IPS DF 6.9 (cell line): ENCODE measurements at regions not wholly inside any gene's neighbourhood (a gene's known extent, or its start where the extent isn't known, plus 50 kb on each side); places are given as distances from the start of the nearest gene placed in this dataset.
A peak's percentile ranks its signal among the peaks of the same experiment; 100 is the strongest.
"Not testable (repeated sequence)": the region's sequence is repeated elsewhere in the genome, so short reads cannot be mapped to it uniquely, and the experiment has no call there.

ENCODE experiments used
- DNase-seq: peaks from one replicate; pipeline ENCODE4 v3.0.0-alpha.2; 2013; ENCODE audit warnings: low read depth, low spot score
- H3K27ac ChIP-seq: one replicate; pipeline ENCODE4 v1.5.1; 2013; ENCODE audit warnings: low read length, control low read depth
- H3K27me3 ChIP-seq: 2 replicates; pipeline ENCODE4 v1.6.1; 2013; ENCODE audit warnings: mild to moderate bottlenecking, low read length; ENCODE audit not compliant: control insufficient read depth, insufficient read depth
- H3K36me3 ChIP-seq: 2 replicates; pipeline ENCODE4 v1.6.1; 2013; ENCODE audit warnings: low read length; ENCODE audit not compliant: control insufficient read depth, insufficient read depth
- H3K4me1 ChIP-seq: 2 replicates; pipeline ENCODE4 v1.6.1; 2013; ENCODE audit warnings: low read length; ENCODE audit not compliant: control insufficient read depth, insufficient read depth
- H3K4me3 ChIP-seq: 2 replicates; pipeline ENCODE4 v1.5.1; 2013; ENCODE audit warnings: mild to moderate bottlenecking, low read length
- H3K9me3 ChIP-seq: 2 replicates; pipeline ENCODE4 v1.6.1; 2013; ENCODE audit warnings: low read length, inconsistent platforms; ENCODE audit not compliant: control insufficient read depth, insufficient read depth
- WGBS: extraction: QIAGEN DNeasy Blood & Tissue Kit; methylation state at CpG from one replicate; pipeline ENCODE4 v1.1.7; 2013; ENCODE audit warnings: mixed read lengths, missing lambda C conversion rate; ENCODE audit not compliant: insufficient read length, insufficient coverage; 5-methylcytosine and 5-hydroxymethylcytosine counted together

GRCh38 chr5:57893926-57894325, 411.3 kb upstream of the ACTBL2 start:
- Histone ChIP-seq H3K4me1 (peaks cover 3% of the 10 kb centered on the region; the same call in 1 of the 2 replicates), H3K27ac (no peak overlapping the region), H3K4me3 (no peak overlapping the region), H3K36me3 (no peaks in the 10 kb centered on the region), H3K27me3 (no peaks in the 10 kb centered on the region), H3K9me3 (no peaks in the 10 kb centered on the region)
- no peak for DNase-seq
- no CpG with 5 or more reads among the region's 1 CpG for WGBS

GRCh38 chr5:57891443-57891842, 408.8 kb upstream of the ACTBL2 start:
- H3K27ac ChIP-seq = peak overlapping the region; percentile 59

GRCh38 chr5:57889558-57889957, 406.9 kb upstream of the ACTBL2 start:
- Histone ChIP-seq H3K27ac (no peak overlapping the region), H3K27me3 (no peaks in the 10 kb centered on the region), H3K9me3 (no peaks in the 10 kb centered on the region), H3K36me3 (no peaks in the 10 kb centered on the region), H3K4me3 (no peak overlapping the region), H3K4me1 (peaks cover 3% of the 10 kb centered on the region; the same call in 1 of the 2 replicates)
- no CpG with 5 or more reads among the region's 5 CpGs for WGBS
- DNase-seq = no peak

More at GRCh38 chr5:57891443-57891842, 408.8 kb upstream of the ACTBL2 start:
- Histone ChIP-seq H3K36me3 (no peaks in the 10 kb centered on the region), H3K27me3 (no peaks in the 10 kb centered on the region), H3K4me1 (peaks cover 3% of the 10 kb centered on the region; the same call in 1 of the 2 replicates), H3K9me3 (no peaks in the 10 kb centered on the region), H3K4me3 (no peak overlapping the region)
- WGBS = no CpG with 5 or more reads among the region's 1 CpG
- DNase-seq = peak; percentile 25

GRCh38 chr5:57887851-57888621, 405.4 kb upstream of the ACTBL2 start:
- Histone ChIP-seq H3K4me3 (no peak overlapping the region), H3K27me3 (no peaks in the 10 kb centered on the region), H3K4me1 (peaks cover 3% of the 10 kb centered on the region; the same call in 1 of the 2 replicates), H3K27ac (no peak overlapping the region), H3K36me3 (no peaks in the 10 kb centered on the region), H3K9me3 (no peaks in the 10 kb centered on the region)
- WGBS = no CpG with 5 or more reads among the region's 6 CpGs
- peak; percentile 25 for DNase-seq

- Histone ChIP-seq H3K4me3 (no peak overlapping the region), H3K36me3 (no peaks in the 10 kb centered on the region), H3K27me3 (no peaks in the 10 kb centered on the region), H3K4me1 (peaks cover 1% of the 10 kb centered on the region; the same call in 1 of the 2 replicates), H3K27ac (no peak overlapping the region), H3K9me3 (no peaks in the 10 kb centered on the region)
- WGBS = no CpG with 5 or more reads among the region's 5 CpGs
- no peak for DNase-seq
These were observed 401.9 kb upstream of the ACTBL2 start for GRCh38 chr5:57884346-57885102.

DNA sequence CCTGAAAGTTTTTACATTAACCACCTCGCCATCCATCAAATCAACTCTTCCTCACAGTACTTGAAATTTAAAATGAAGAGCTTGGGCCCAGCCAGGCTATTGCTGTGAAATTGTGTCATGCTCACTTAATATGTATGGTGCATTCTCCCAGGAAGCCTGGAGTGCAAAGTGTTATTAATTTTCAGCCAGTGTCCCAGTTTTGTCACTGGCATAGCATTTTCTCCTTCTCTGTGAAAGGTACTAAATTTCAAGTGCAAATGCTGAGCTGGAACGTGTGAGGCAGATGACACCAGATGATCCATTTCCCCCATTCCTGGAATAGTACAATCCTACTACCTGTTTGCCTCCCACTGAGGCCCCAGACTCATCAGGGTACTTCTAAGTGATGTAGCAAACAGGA, 397.6 kb upstream of the ACTBL2 start:
- no CpG with 5 or more reads among the region's 2 CpGs for WGBS
- Histone ChIP-seq H3K4me3 (no peak overlapping the region), H3K27ac (no peak overlapping the region), H3K27me3 (no peaks in the 10 kb centered on the region), H3K4me1 (no peaks in the 10 kb centered on the region), H3K36me3 (no peaks in the 10 kb centered on the region), H3K9me3 (no peaks in the 10 kb centered on the region)
- no peak for DNase-seq

GRCh38 chr5:57878301-57878722, 395.7 kb upstream of the ACTBL2 start:
- no peak overlapping the region for H3K4me3 ChIP-seq
- no peaks in the 10 kb centered on the region for H3K4me1 ChIP-seq
- DNase-seq = no peak
- H3K27ac ChIP-seq = no peak overlapping the region
- H3K36me3 ChIP-seq = no peaks in the 10 kb centered on the region
- no CpG with 5 or more reads among the region's 4 CpGs for WGBS
- no peaks in the 10 kb centered on the region for H3K27me3 ChIP-seq
- no peaks in the 10 kb centered on the region for H3K9me3 ChIP-seq

- Histone ChIP-seq H3K4me1 (no peaks in the 10 kb centered on the region), H3K27ac (no peak overlapping the region), H3K27me3 (no peaks in the 10 kb centered on the region), H3K4me3 (no peak overlapping the region), H3K36me3 (no peaks in the 10 kb centered on the region), H3K9me3 (no peaks in the 10 kb centered on the region)
- DNase-seq = no peak
- whole genome bisulfite sequencing = no CpG with 5 or more reads among the region's 1 CpG
These were observed 388.9 kb upstream of the ACTBL2 start for GRCh38 chr5:57871496-57871895.

DNA sequence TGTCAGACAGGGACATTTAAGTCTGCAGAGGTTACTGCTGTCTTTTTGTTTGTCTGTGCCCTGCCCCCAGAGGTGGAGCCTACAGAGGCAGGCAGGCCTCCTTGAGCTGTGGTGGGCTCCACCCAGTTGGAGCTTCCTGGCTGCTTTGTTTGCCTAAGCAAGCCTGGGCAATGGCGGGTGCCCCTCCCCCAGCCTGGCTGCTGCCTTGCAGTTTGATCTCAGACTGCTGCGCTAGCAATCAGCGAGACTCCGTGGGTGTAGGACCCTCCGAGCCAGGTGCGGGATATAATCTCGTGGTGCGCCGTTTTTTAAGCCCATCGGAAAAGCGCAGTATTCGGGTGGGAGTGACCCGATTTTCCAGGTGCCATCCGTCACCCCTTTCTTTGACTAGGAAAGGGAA, 387.7 kb upstream of the ACTBL2 start:
- not testable (repeated sequence) for H3K36me3 ChIP-seq, H3K4me1 ChIP-seq, H3K27me3 ChIP-seq, DNase-seq, H3K9me3 ChIP-seq, H3K4me3 ChIP-seq, H3K27ac ChIP-seq
- no CpG with 5 or more reads among the region's 14 CpGs for WGBS

- Histone ChIP-seq H3K9me3 (no peaks in the 10 kb centered on the region), H3K4me3 (no peak overlapping the region), H3K36me3 (no peaks in the 10 kb centered on the region), H3K27me3 (no peaks in the 10 kb centered on the region), H3K4me1 (no peaks in the 10 kb centered on the region), H3K27ac (no peak overlapping the region)
- no peak for DNase-seq
- no CpG with 5 or more reads among the region's 2 CpGs for WGBS
These were observed 381.1 kb upstream of the ACTBL2 start for GRCh38 chr5:57863661-57864060.
